NB4 (cell line): ENCODE measurements at regions not wholly inside any gene's neighbourhood (a gene's known extent, or its start where the extent isn't known, plus 50 kb on each side); places are given as distances from the start of the nearest gene placed in this dataset.

Source experiments
- DNase-seq: peaks from one replicate; pipeline ENCODE4 v3.0.0; 2010; ENCODE audit warnings: low read depth
- H3K4me3 ChIP-seq: one replicate; pipeline ENCODE4 v1.5.1; 2011; ENCODE audit warnings: mild to moderate bottlenecking, low read depth, low read length, moderate library complexity
- CTCF ChIP-seq: IDR thresholded peaks from one replicate; pipeline ENCODE4 v1.5.1; 2012; ENCODE audit warnings: low read depth, low read length
- MYC ChIP-seq: IDR thresholded peaks from 2 replicates; pipeline ENCODE4 v1.6.1; 2011; ENCODE audit warnings: low read depth, low read length
- POLR2A ChIP-seq: IDR thresholded peaks from 2 replicates; pipeline ENCODE4 v1.6.1; 2011; ENCODE audit warnings: mild to moderate bottlenecking; ENCODE audit not compliant: insufficient read length; ENCODE audit errors: extremely low read depth
- TF ChIP-seq, protein P1 (sequence below): IDR thresholded peaks from 2 replicates; pipeline ENCODE4 v1.6.1; 2011; ENCODE audit warnings: low read depth, low read length

- no peak overlapping the region for H3K4me3 ChIP-seq
- no peak for DNase-seq
- TF ChIP-seq CTCF = no peak
- TF ChIP-seq, protein P1, sequence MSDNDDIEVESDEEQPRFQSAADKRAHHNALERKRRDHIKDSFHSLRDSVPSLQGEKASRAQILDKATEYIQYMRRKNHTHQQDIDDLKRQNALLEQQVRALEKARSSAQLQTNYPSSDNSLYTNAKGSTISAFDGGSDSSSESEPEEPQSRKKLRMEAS = no peak
- no peak for TF ChIP-seq MYC
- TF ChIP-seq POLR2A = no peak
Measured at GRCh38 chr9:86599561-86599960, 245.4 kb upstream of the TUT7 start.

- no peak for DNase-seq
- no peak for TF ChIP-seq POLR2A
- no peak for TF ChIP-seq MYC
- no peak for TF ChIP-seq CTCF
- TF ChIP-seq, protein P1 = no peak
- H3K4me3 ChIP-seq = no peak overlapping the region
Measured at GRCh38 chr9:86598411-86599239, 244.4 kb upstream of the TUT7 start.

DNA sequence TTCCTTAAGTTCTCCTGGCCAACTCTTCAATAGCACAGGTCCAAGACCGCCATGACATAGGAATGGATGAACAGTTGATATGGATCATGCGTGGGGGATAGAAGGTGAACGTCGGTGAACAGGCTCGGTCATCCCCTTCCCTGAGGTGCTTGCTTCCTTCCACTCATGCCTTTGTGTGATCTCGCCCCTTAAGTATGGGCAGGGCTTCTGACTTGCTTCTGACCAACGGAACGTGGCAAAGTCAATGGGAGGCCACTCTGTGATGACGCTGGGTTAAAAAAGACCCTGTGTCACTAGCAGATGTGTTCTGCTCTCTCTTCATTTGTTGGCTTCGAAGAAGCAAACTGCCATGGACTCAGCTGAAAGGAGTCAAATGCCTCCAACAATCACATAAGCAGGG is 240.5 kb upstream of the TUT7 start:
- DNase-seq = no peak
- TF ChIP-seq, protein P1 = no peak
- TF ChIP-seq POLR2A (no peak), MYC (no peak), CTCF (no peak)

DNA sequence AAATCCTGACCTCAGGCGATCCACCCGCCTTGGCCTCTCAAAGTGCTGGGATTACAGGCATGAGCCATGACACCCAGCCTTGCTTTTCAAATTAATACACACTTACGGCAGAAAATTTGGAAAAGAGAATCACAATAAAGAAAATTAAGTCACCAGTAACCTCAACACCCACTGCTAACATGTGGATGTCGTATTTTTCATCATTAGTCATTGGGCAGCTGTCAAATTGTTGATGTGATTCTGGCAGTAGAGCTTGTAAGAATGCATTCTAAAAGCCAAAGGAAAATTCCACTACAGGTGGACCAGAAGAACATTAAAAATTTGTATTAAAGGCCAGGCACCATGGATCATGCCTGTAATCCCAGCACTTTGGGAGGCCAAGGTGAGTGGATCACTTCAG is 237.3 kb upstream of the TUT7 start:
- TF ChIP-seq POLR2A = no peak
- no peak for TF ChIP-seq MYC
- TF ChIP-seq, protein P1 = no peak
- TF ChIP-seq CTCF = no peak
- no peak for DNase-seq
- H3K4me3 ChIP-seq = no peak overlapping the region

More for the DNA sequence above, 240.5 kb upstream of the TUT7 start:
- no peak overlapping the region for H3K4me3 ChIP-seq

- no peak for TF ChIP-seq MYC
- no peak for TF ChIP-seq POLR2A
- TF ChIP-seq, protein P1 = no peak
- TF ChIP-seq CTCF = no peak
- DNase-seq = no peak
- H3K4me3 ChIP-seq = no peak overlapping the region
Measured at GRCh38 chr9:86589730-86590129, 235.5 kb upstream of the TUT7 start.
